SK-N-DZ (cell line): ENCODE measurements at regions not wholly inside any gene's neighbourhood (a gene's known extent, or its start where the extent isn't known, plus 50 kb on each side); places are given as distances from the start of the nearest gene placed in this dataset.

Source experiments
- small RNA-seq, 2 experiments: library from RNA; depleted of rRNA; stranded (forward); fragments of <200 nt; gene quantifications; one replicate each; pipeline ENCODE3, GENCODE V24; 2014

Small RNA genes lying in the stretch of these regions (small RNA-seq; reads per million reads assigned to genes)
- 0 reads per million in 2 experiments for gene RNU6-403P
